Limb (tissue), 2 donors: ENCODE measurements at regions not wholly inside any gene's neighbourhood (a gene's known extent, or its start where the extent isn't known, plus 50 kb on each side); places are given as distances from the start of the nearest gene placed in this dataset.
"Not testable (repeated sequence)": the region's sequence is repeated elsewhere in the genome, so short reads cannot be mapped to it uniquely, and the experiment has no call there.

Experiments used
- DNase-seq, 2 donors: peaks; one replicate each; pipeline ENCODE4 v3.0.0-alpha.2; 2016; ENCODE audit errors: extremely low spot score in 2 of 2

GRCh38 chr1:182261655-182262054 is 129.9 kb downstream of the GLUL start:
- no peak for DNase-seq

DNA sequence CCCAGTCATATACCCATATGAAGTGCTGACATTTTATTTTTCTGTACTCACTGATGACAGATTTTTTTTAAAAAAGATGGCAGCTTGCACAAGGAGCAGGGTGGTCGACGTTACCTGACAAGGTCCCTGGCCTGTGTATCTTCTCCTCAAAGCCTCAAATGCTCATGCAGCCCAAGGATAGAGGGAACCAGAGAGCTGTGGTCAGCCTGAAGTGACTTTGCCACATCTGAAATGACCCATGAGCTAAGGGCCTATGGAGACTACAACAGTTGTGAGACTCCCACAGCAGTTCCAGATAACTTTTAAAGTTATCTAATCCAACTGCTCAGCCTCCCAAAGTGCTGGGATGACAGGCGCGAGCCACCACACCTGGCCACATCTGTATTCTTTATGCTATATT is 131.1 kb downstream of the GLUL start:
- DNase-seq, result no peak

- no peak for DNase-seq
Measured at GRCh38 chr1:182259968-182260367, 131.6 kb downstream of the GLUL start.

- no peak for DNase-seq
Measured at GRCh38 chr1:182259229-182259872, 132.2 kb downstream of the GLUL start.

DNA sequence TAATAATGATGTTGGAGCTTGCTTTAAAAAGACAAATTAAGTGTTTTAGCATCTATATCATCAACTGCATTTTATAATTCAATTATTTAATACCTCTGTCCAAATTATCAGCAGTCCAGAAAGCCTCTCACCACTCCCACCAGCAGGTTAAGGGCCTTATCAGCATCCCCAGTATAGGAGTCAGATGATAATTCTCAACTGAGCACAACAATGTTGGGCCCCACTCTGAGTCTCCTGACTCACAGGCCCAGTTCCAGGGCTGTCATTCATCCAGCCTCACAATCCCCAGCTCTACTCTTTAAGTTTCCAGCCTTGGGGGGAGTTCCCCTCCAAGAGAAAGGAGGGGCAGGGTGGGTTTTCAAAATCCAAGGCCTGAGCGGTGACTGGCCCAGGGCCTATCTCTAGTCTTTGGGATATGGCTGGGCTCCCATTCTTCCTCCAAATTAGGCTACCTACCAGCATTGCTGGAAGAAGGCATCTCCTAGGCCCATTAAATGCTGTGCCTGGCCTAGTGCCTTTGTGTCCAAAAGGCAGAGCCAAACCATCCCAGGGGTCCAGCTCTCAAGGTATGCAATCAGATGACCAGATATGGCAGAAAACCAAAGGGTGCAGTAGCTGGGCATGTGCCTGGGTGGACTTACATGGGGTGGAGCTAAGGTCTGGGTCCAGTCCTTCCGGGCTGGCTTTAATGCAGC is 134.1 kb downstream of the GLUL start:
- no peak for DNase-seq

DNA sequence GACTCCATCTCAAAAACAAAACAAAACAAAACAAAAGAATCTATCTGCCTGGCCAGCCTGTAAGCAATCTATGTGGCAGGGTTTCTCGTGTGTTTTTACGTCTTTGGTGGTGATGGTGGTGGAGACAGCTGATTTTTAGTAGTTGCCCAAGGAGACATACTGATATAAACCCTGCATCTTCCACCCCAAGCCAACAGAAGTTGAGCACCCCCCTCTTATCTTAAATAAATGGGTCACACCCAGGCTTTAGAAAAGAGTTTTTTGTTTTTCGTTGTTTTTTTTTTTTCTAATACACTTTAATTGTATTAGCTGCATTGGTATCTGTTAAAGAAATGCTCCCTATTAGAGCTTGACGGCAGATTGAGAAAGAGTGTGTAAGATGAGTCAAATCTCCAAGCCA is 134.7 kb downstream of the GLUL start:
- no peak for DNase-seq

DNA sequence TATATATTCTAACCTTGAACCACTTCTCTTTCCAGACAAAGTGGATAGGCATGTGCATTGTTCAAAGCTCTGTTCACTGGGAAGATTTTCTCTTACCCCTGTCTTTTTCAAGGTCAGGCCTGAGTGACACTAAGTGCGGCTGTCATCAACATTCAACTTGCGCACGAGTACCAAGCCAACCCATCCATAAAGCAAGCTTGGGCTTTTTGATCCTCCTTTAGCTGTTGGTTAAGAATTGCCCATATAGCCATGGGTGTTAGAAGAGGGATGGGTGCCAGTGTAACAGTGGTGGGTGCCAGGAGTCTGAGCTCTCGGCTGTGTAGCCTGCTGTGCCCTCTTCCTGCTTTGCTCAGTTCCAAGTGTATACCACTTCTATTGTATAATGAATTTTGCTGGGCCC is 136.1 kb downstream of the GLUL start:
- no peak for DNase-seq

DNA sequence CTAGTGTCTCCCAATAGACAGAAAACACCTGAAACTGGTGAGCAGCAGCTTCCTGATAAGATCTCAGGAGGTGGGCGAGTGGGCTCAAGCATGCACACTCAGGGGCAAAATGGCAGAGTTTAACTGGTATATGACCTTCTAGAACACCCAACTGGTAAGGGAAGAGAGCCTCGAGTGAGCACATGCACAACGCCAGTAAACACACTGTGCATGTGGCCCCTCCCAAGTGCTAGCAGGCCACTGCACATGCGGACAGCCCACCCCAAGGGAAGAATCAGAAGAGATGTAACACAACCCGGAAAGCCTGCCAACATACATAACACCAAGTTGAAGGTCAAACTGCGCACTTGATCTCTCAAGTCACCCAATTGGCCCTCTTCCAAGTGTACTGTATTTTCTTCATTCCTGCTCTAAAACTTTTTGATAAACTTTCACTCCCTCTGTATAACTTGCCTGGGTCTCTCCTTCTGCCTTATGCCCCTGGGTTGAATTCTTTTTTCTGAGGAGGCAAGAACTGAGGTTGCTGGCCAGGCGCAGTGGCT is 138.2 kb downstream of the GLUL start:
- DNase-seq, result no peak

DNA sequence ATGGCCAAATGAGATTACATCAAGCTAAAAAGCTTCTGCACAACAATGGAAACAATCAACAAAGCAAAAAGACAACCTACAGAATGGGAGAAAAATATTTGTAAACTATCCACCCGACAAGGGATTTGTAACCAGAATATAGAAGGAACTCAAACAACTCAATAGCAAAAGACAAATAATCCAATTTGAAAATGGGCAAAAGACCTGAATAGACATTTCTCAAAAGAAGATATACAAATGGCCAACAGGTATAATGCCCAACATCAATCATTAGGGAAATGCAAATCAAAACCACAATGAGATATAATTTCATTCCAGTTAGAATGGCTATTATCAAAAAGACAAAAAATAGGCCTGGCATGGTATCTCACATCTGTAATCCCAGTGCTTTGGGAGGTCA is 140.0 kb downstream of the GLUL start:
- DNase-seq, result no peak

- DNase-seq, result no peak
Measured at GRCh38 chr1:182249201-182249676, 142.4 kb downstream of the GLUL start.

GRCh38 chr1:182248721-182249120 is 142.9 kb downstream of the GLUL start:
- DNase-seq, result no peak

- DNase-seq, result not testable (repeated sequence)
Measured at GRCh38 chr1:182247813-182248212, 143.8 kb downstream of the GLUL start.

GRCh38 chr1:182246783-182247182 is 144.8 kb downstream of the GLUL start:
- no peak for DNase-seq

- no peak for DNase-seq
Measured at GRCh38 chr1:182245040-182245439, 146.6 kb downstream of the GLUL start.

DNA sequence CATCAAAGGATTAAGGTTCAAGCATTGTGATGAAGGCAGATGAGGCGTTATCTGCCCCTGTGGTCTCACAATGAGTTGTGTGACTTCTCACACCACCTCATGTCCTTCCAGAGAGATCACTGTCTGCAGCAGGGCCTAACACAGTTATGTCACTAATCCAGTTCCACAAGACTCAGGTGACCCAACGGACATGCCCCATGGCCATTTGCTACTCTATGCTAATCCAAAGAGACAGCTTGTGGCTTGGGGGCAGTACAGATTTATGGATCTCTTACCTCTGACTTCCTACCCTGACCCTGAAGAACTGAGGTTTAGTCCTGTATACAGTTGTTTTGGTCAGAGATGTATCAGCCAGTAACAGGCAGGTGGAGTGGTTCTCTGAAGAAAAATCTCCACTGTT is 147.1 kb downstream of the GLUL start:
- DNase-seq, result no peak

DNA sequence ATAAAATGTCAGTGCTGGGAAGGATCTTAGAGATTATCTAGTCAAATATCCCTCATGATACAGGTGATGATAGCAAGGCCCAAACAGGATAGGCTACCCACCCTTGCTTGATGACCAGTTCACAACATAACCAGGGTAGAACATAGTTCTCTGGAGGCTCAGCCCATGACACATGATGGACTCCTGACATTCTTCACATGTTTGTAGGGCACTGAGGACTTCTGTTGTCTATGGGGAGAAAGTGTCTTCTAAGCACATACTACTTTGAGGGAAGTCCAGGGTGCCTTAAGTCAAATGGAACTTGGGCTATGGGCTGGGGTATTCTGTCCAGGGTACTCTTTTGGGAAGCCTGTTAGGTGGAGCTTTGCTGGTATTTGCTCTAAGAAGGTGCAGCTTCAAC is 148.9 kb downstream of the GLUL start:
- no peak for DNase-seq

- no peak for DNase-seq
Measured at GRCh38 chr1:182240085-182240484, 151.5 kb downstream of the GLUL start.

DNA sequence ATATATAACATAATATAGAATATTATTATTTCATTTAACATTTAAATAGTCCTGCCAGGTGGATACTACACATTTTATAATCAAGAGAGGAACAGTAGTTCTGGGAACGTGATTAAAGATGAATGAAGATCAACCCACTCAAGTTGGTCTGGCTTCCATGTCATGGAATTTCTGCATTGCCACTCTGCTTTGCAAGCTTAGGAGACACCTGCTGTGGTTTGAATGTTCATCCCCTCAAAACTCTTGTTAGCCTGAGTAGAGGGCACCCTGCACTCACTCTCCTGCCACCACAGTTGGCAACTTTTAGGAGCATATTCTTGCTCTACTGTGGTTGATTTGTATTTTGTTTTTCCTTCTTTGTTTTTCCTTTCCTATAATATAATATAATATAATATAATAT is 153.2 kb downstream of the GLUL start:
- no peak for DNase-seq

DNA sequence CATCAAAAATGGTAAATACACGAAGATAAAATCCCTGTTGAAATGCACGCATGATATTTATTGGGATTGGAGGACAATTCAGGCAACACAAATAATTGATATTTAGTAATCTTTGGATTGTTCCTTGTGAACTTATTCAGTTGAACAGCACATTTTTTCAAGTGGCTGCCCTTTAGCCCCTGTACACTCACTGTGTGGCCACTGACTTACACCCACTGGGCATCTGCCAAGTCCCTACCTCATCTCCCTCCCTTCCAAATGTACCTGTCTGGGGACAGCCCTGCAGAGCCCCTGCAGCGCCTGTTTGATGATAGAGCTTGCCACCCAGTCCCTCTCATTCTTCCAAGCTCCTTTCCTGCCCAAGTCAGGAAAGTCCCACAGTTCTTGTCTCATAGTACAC is 154.3 kb downstream of the GLUL start:
- no peak for DNase-seq

- no peak for DNase-seq
Measured at GRCh38 chr1:182236651-182237077, 154.9 kb downstream of the GLUL start.

- no peak for DNase-seq
Measured at GRCh38 chr1:182235952-182236650, 155.5 kb downstream of the GLUL start.

DNA sequence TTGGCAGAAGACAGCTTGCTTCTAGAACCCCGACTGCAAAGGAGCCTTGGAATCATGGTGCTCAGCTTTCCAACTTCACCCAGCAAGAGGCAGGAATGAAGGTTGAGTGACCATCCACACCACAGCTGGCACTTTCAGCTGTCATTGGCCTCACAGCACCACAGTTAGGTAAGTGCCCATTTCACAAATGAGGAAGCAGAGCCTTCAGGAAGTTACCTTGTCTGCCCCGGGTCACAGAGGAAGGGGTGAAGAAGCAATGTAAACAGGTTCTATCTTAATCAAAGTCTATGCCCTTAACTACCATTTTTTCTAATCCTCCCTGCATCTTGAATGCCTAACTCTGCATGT is 156.0 kb downstream of the GLUL start:
- DNase-seq, result no peak
